ENCODE measurements at regions not wholly inside any gene's neighbourhood (a gene's known extent, or its start where the extent isn't known, plus 50 kb on each side); places are given as distances from the start of the nearest gene placed in this dataset.
"Not testable (repeated sequence)": the region's sequence is repeated elsewhere in the genome, so short reads cannot be mapped to it uniquely, and the experiment has no call there.

DNA sequence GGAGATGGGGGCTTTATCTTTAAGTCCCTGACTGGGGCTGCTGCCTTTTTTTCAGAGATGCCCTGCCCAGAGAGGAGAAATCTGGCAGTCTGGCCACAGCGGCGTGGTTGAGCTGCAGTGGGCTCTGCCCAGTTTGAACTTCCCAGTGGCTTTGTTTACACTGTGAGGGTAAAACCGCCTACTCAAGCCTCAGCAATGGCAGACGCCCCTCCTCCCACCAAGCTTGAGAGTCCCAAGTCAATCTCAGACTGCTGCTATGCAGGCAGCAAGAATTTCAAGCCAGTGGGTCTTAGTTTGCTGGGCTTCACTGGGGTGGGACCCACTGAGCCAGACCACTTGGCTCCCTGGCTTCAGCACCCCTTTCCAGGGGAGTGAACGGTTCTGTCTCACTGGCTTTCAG, 76.4 kb upstream of the DNAJC1 start:
- TF ChIP-seq, protein P1, sequence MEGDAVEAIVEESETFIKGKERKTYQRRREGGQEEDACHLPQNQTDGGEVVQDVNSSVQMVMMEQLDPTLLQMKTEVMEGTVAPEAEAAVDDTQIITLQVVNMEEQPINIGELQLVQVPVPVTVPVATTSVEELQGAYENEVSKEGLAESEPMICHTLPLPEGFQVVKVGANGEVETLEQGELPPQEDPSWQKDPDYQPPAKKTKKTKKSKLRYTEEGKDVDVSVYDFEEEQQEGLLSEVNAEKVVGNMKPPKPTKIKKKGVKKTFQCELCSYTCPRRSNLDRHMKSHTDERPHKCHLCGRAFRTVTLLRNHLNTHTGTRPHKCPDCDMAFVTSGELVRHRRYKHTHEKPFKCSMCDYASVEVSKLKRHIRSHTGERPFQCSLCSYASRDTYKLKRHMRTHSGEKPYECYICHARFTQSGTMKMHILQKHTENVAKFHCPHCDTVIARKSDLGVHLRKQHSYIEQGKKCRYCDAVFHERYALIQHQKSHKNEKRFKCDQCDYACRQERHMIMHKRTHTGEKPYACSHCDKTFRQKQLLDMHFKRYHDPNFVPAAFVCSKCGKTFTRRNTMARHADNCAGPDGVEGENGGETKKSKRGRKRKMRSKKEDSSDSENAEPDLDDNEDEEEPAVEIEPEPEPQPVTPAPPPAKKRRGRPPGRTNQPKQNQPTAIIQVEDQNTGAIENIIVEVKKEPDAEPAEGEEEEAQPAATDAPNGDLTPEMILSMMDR (IDR thresholded peaks at IDR 0.05) = not testable (repeated sequence)
- TF ChIP-seq POLR2A, EP300 (IDR thresholded peaks at IDR 0.05): not testable (repeated sequence)
